Body of pancreas (tissue), 4 donors: ENCODE measurements at regions not wholly inside any gene's neighbourhood (a gene's known extent, or its start where the extent isn't known, plus 50 kb on each side); places are given as distances from the start of the nearest gene placed in this dataset.
A peak's percentile ranks its signal among the peaks of the same experiment; 100 is the strongest.

Experiments
- ATAC-seq: fragments of 150-250 bp; one replicate; pipeline ENCODE4 v1.9.1; 2016
- DNase-seq, 4 donors: peaks; one replicate each; pipeline ENCODE4 v3.0.0-alpha.2; 2019
- H3K27ac ChIP-seq, 4 donors: fragments of 200-600 bp; sonication (generic); 1 replicate in 3 of 4; 2 replicates in 1 of 4; pipeline versions ENCODE4 v1.5.1 to v1.6.1; 2016 to 2019; ENCODE audit warnings: mild to moderate bottlenecking in 1 of 4, mixed read lengths in 1 of 4, moderate library complexity in 1 of 4
- H3K27me3 ChIP-seq, 2 donors: fragments of 200-600 bp; sonication (generic); one replicate each; pipeline ENCODE4 v1.6.0; 2016; ENCODE audit warnings: mild to moderate bottlenecking in 1 of 2
- H3K36me3 ChIP-seq, 2 donors: fragments of 200-600 bp; sonication (generic); replicated peaks in 1 of 2; 2 replicates each; pipeline ENCODE4 v1.5.1; 2016; ENCODE audit warnings: low read depth in 2 of 2; ENCODE audit not compliant: insufficient read depth in 1 of 2
- H3K4me1 ChIP-seq: fragments of 200-600 bp; sonication (generic); one replicate; pipeline ENCODE4 v1.6.0; 2016
- H3K4me3 ChIP-seq, 2 donors: fragments of 200-600 bp; sonication (generic); 1 replicate in 1 of 2; 2 replicates in 1 of 2; pipeline ENCODE4 v1.5.1; 2016 to 2019
- H3K9me3 ChIP-seq, 3 donors: fragments of 200-600 bp; sonication (generic); 1 replicate in 2 of 3; 2 replicates in 1 of 3; pipeline ENCODE4 v1.5.1; 2016
- POLR2A ChIP-seq, 3 donors: fragments of 450-650 bp; IDR thresholded peaks; one replicate each; pipeline ENCODE4 v1.6.1; 2016; ENCODE audit warnings: antibody characterized with exemption in 3 of 3, mild to moderate bottlenecking in 2 of 3
- WGBS, 2 donors: methylation state at CpG; one replicate each; pipeline ENCODE4 v1.1.5; 2017; 5-methylcytosine and 5-hydroxymethylcytosine counted together
- intact Hi-C: fragments of 100-400 bp; cut with DNase I; formaldehyde crosslinking; loops from one replicate; pipeline ENCODE4 v1.15.1; 2023
- TF ChIP-seq, protein P1 (sequence below), 7 experiments: fragments of 450-650 bp in 4 of 7; fragments of 200-600 bp in 3 of 7; sonication (generic) in 3 of 7; IDR thresholded peaks; one replicate each; pipeline ENCODE4 v1.5.1; 2016 to 2019; ENCODE audit warnings: antibody characterized with exemption in 7 of 7

DNA sequence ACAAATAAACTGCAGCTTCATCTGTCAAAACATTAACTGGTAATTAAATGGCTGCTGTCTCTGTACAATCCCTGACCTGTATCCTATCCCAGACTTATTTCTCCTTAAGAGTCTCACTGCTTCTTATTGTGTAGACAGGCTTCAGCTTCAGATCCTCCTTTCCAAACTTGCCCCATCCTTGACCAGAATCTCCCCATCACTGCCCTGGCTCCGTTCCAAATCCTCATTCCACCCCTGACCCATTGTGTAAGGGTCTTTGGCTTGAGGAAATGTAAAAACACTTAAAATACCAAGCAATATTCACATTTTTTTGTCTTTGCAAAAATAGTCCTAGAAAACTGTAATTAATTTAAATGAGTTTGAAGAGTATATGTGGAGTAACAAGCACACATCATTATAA lies 152.6 kb upstream of the VEGFC start:
- Histone ChIP-seq H3K27ac (no peak overlapping the region), H3K4me3 (no peak overlapping the region), H3K36me3 (no peaks in the 10 kb centered on the region), H3K27me3 (no peaks in the 10 kb centered on the region), H3K4me1 (no peaks in the 10 kb centered on the region), H3K9me3 (no peaks in the 10 kb centered on the region)
- intact Hi-C loops: no loop called here
- 0 to 2% methylated on average over 1 of the region's 1 CpG for WGBS, 2 donors
- ATAC-seq (no peak), DNase-seq (no peak)
- TF ChIP-seq POLR2A (IDR thresholded peaks at IDR 0.05): no peak
- TF ChIP-seq, protein P1, sequence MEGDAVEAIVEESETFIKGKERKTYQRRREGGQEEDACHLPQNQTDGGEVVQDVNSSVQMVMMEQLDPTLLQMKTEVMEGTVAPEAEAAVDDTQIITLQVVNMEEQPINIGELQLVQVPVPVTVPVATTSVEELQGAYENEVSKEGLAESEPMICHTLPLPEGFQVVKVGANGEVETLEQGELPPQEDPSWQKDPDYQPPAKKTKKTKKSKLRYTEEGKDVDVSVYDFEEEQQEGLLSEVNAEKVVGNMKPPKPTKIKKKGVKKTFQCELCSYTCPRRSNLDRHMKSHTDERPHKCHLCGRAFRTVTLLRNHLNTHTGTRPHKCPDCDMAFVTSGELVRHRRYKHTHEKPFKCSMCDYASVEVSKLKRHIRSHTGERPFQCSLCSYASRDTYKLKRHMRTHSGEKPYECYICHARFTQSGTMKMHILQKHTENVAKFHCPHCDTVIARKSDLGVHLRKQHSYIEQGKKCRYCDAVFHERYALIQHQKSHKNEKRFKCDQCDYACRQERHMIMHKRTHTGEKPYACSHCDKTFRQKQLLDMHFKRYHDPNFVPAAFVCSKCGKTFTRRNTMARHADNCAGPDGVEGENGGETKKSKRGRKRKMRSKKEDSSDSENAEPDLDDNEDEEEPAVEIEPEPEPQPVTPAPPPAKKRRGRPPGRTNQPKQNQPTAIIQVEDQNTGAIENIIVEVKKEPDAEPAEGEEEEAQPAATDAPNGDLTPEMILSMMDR (IDR thresholded peaks at IDR 0.05): no peak

DNA sequence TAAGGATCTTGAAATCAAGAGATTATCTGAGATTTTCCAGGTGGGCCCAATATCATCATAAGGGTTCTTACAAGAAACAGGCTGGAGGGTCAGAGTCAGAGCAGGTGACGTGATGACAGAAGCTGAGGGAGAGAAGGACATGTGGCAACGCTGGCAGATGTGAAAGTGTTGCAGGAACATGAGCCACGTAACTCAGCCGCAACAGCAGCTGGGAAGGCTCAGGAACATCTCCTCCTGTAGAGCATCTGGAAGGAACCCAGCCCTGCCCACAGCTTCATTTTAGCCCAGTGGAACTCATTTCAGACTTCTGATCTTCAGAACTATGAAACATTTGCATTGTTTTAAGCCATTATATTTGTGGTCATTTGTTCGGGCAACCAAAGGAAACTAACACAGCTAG lies 156.3 kb upstream of the VEGFC start:
- DNase-seq: peak in 3 of 4 donors; percentile 6 to 25 (median 11)
- WGBS, 2 donors: 64 to 79% methylated on average over 4 to 5 of the region's 5 CpGs
- TF ChIP-seq, protein P1 (IDR thresholded peaks at IDR 0.05): no peak
- no peak for TF ChIP-seq POLR2A (IDR thresholded peaks at IDR 0.05)
- no peak overlapping the region for H3K27ac ChIP-seq
- no peaks in the 10 kb centered on the region for H3K36me3 ChIP-seq
- intact Hi-C loops: no loop called here
- H3K27me3 ChIP-seq: no peaks in the 10 kb centered on the region
- H3K9me3 ChIP-seq: no peaks in the 10 kb centered on the region
- no peaks in the 10 kb centered on the region for H3K4me1 ChIP-seq
- ATAC-seq: no peak
- no peak overlapping the region for H3K4me3 ChIP-seq

DNA sequence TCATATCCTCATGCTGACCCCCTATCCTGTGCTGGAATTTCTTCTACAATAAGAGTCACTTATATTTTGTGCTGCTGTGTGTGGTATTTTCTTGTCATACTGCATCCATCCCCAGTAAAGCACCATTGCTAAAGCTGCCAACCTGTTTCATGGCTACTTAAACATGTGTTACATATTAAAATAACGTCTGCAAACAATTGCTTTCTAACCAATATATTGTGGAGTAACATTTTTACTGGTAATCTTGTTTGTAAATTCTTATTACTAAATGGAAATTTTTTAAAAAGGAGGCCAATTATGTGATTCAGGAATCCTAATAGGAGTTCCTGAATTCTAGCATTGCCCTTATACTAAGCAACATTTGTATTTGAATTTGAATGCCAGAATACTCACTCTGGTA lies 160.3 kb upstream of the VEGFC start:
- Histone ChIP-seq H3K36me3 (no peaks in the 10 kb centered on the region), H3K4me3 (no peak overlapping the region), H3K27ac (no peak overlapping the region), H3K4me1 (no peaks in the 10 kb centered on the region), H3K27me3 (no peaks in the 10 kb centered on the region), H3K9me3 (no peaks in the 10 kb centered on the region)
- TF ChIP-seq, protein P1 (IDR thresholded peaks at IDR 0.05): no peak
- DNase-seq (no peak), ATAC-seq (no peak)
- WGBS, 2 donors: 71 to 74% methylated on average over 1 of the region's 1 CpG
- intact Hi-C loops: no loop called here

DNA sequence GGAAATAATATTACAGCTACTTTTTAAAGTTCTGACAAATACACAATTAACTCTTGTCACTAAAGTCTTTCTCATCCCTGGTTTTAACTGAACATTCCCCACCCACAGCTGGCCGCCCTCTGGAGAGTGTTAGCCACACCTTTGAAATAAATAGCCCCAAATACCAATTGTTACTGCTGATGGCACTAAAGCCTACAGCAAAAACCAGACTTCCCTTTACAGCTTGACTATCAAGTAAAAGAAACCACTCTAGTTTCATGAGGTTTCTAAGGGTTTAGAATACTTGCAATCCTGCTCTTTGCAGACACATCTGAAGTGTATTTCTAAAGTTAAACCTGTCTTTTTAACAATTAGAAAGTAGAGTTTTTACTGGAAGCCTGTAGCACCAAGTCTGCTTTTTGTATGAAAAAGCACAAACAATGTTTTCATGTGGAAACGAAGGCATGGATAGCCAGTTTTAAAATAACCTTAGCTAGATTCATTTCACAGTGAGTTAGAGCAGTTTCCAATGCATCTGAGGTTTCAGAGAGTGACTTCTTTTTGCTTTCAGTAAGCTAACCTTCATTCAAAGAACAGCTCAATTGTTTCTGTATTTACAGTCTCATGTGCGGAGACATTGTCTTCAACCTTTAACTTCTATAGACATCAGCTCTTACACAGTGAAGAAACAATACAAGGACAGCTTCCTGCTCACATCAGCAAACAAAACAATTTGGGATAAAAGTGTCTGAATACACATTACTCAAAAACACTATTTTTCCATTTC lies 164.8 kb upstream of the VEGFC start:
- Histone ChIP-seq H3K36me3 (no peaks in the 10 kb centered on the region), H3K27me3 (no peaks in the 10 kb centered on the region), H3K4me1 (no peaks in the 10 kb centered on the region), H3K4me3 (no peak overlapping the region), H3K27ac (no peak overlapping the region), H3K9me3 (no peaks in the 10 kb centered on the region)
- DNase-seq (no peak), ATAC-seq (no peak)
- WGBS, 2 donors: 34 to 43% methylated on average over 3 of the region's 3 CpGs
- TF ChIP-seq POLR2A (IDR thresholded peaks at IDR 0.05): no peak
- TF ChIP-seq, protein P1 (IDR thresholded peaks at IDR 0.05): no peak
- intact Hi-C loops: no loop called here

DNA sequence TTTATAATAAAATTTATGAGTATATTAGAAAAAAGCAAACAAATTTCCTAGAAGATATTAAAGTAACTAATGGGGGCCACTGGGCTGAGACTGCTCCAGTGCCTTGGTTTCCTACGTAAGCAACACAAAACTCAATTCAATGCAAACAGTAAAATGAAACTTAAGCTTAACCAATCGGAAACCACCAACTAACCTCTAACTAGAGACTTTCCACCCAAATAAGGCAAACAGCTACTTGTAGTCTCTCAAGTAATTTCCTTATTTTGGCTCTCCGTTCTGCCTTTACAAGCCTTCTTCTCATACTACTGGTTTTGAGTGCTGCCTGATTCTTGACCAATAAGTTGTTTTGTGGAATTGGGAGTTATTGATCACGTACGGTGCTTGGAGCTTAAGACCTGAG lies 167.3 kb upstream of the VEGFC start:
- H3K27me3 ChIP-seq: no peaks in the 10 kb centered on the region
- no peaks in the 10 kb centered on the region for H3K4me1 ChIP-seq
- WGBS, 2 donors: 49 to 58% methylated on average over 5 of the region's 5 CpGs
- TF ChIP-seq, protein P1 (IDR thresholded peaks at IDR 0.05): no peak
- TF ChIP-seq POLR2A (IDR thresholded peaks at IDR 0.05): no peak
- H3K36me3 ChIP-seq: no peaks in the 10 kb centered on the region
- no peak for ATAC-seq
- no peak for DNase-seq
- intact Hi-C loops: no loop called here
- H3K9me3 ChIP-seq: no peaks in the 10 kb centered on the region
- H3K4me3 ChIP-seq: no peak overlapping the region
- H3K27ac ChIP-seq: no peak overlapping the region
